H9 (cell line): ENCODE measurements at regions not wholly inside any gene's neighbourhood (a gene's known extent, or its start where the extent isn't known, plus 50 kb on each side); places are given as distances from the start of the nearest gene placed in this dataset.

Experiments
- DNase-seq: peaks from one replicate; pipeline ENCODE4 v3.0.0-alpha.2; 2017
- H2AFZ ChIP-seq: one replicate; pipeline ENCODE4 v1.6.1; 2013; ENCODE audit warnings: mild to moderate bottlenecking, low read length, control low read depth, moderate library complexity
- H2AK5ac ChIP-seq: 2 replicates; pipeline ENCODE4 v1.6.1; 2013; ENCODE audit warnings: low read length, control low read depth, mixed read lengths; ENCODE audit not compliant: insufficient read length
- H2BK120ac ChIP-seq: one replicate; pipeline ENCODE4 v1.6.1; 2013; ENCODE audit warnings: low read depth, mild to moderate bottlenecking, low read length, control low read depth, inconsistent platforms; ENCODE audit not compliant: poor library complexity, severe bottlenecking
- H2BK12ac ChIP-seq: 2 replicates; pipeline ENCODE4 v1.6.1; 2013; ENCODE audit warnings: low read length, control low read depth, mixed read lengths, low read depth; ENCODE audit not compliant: insufficient read length
- H2BK15ac ChIP-seq: 2 replicates; pipeline ENCODE4 v1.6.1; 2013; ENCODE audit warnings: low read depth, low read length, control low read depth
- H2BK20ac ChIP-seq: one replicate; pipeline ENCODE4 v1.6.1; 2013; ENCODE audit warnings: low read depth, mild to moderate bottlenecking, low read length, control low read depth, inconsistent platforms; ENCODE audit not compliant: poor library complexity, severe bottlenecking
- H2BK5ac ChIP-seq: 2 replicates; pipeline ENCODE4 v1.6.1; 2013; ENCODE audit warnings: low read length, control low read depth, mixed read lengths; ENCODE audit not compliant: insufficient read length
- H3K14ac ChIP-seq: 2 replicates; pipeline ENCODE4 v1.6.1; 2013; ENCODE audit warnings: low read length, control low read depth; ENCODE audit not compliant: insufficient read depth
- H3K18ac ChIP-seq: 2 replicates; pipeline ENCODE4 v1.6.1; 2013; ENCODE audit warnings: low read depth, mild to moderate bottlenecking, mixed read lengths, low read length, control low read depth; ENCODE audit not compliant: insufficient read length
- H3K23ac ChIP-seq: 2 replicates; pipeline ENCODE4 v1.6.1; 2013; ENCODE audit warnings: low read length, control low read depth, mixed read lengths, low read depth; ENCODE audit not compliant: insufficient read length
- H3K23me2 ChIP-seq: 2 replicates; pipeline ENCODE4 v1.6.1; 2013; ENCODE audit warnings: low read depth, mild to moderate bottlenecking, mixed read lengths, low read length, control low read depth; ENCODE audit not compliant: insufficient read length, poor library complexity, severe bottlenecking
- H3K27ac ChIP-seq: 2 replicates; pipeline ENCODE4 v1.5.1; 2013; ENCODE audit warnings: low read length, control low read depth, mixed read lengths, low read depth; ENCODE audit not compliant: insufficient read length
- H3K27me3 ChIP-seq: 2 replicates; pipeline ENCODE4 v1.6.1; 2013; ENCODE audit warnings: low read length, control low read depth, inconsistent platforms; ENCODE audit not compliant: insufficient read depth
- H3K4ac ChIP-seq: 2 replicates; pipeline ENCODE4 v1.6.1; 2013; ENCODE audit warnings: low read depth, mild to moderate bottlenecking, control low read depth, inconsistent platforms, low read length, moderate library complexity
- H3K4me1 ChIP-seq: 2 replicates; pipeline ENCODE4 v1.6.1; 2013; ENCODE audit warnings: low read length, control low read depth, inconsistent platforms; ENCODE audit not compliant: insufficient read depth
- H3K4me2 ChIP-seq: 2 replicates; pipeline ENCODE4 v1.6.1; 2013; ENCODE audit warnings: low read length, control low read depth, mixed read lengths; ENCODE audit not compliant: insufficient read length, insufficient read depth
- H3K56ac ChIP-seq: 2 replicates; pipeline ENCODE4 v1.6.1; 2013; ENCODE audit warnings: low read depth, mild to moderate bottlenecking, mixed read lengths, low read length, control low read depth; ENCODE audit not compliant: insufficient read length
- H3K79me1 ChIP-seq: 2 replicates; pipeline ENCODE4 v1.6.1; 2013; ENCODE audit warnings: low read depth, mild to moderate bottlenecking, moderate library complexity, low read length, control low read depth, inconsistent platforms; ENCODE audit not compliant: insufficient read depth, poor library complexity, severe bottlenecking
- H3K79me2 ChIP-seq: 2 replicates; pipeline ENCODE4 v1.6.1; 2013; ENCODE audit warnings: low read length, control low read depth, inconsistent platforms; ENCODE audit not compliant: insufficient read depth
- H3K9ac ChIP-seq: 2 replicates; pipeline ENCODE4 v1.6.1; 2013; ENCODE audit warnings: low read length, control low read depth, mixed read lengths; ENCODE audit not compliant: insufficient read length; ENCODE audit errors: extremely low read depth
- H3K9me3 ChIP-seq: one replicate; pipeline ENCODE4 v1.6.1; 2013; ENCODE audit warnings: low read depth, low read length, inconsistent platforms; ENCODE audit not compliant: control insufficient read depth
- H3T11ph ChIP-seq: one replicate; pipeline ENCODE4 v1.6.1; 2013; ENCODE audit warnings: mild to moderate bottlenecking, low read length, control low read depth, inconsistent platforms
- H4K20me1 ChIP-seq: one replicate; pipeline ENCODE4 v1.6.1; 2013; ENCODE audit not compliant: control insufficient read depth, insufficient read length, insufficient read depth
- H4K5ac ChIP-seq: 2 replicates; pipeline ENCODE4 v1.6.1; 2013; ENCODE audit warnings: low read depth, mild to moderate bottlenecking, mixed read lengths, low read length, control low read depth; ENCODE audit not compliant: insufficient read length
- H4K8ac ChIP-seq: replicated peaks from 2 replicates; pipeline ENCODE4 v1.6.1; 2013; ENCODE audit warnings: low read length, control low read depth, mixed read lengths, low read depth; ENCODE audit not compliant: insufficient read length
- H4K91ac ChIP-seq: 2 replicates; pipeline ENCODE4 v1.6.1; 2013; ENCODE audit warnings: low read depth, mild to moderate bottlenecking, moderate library complexity, mixed read lengths, low read length, control low read depth; ENCODE audit not compliant: insufficient read length
- H3K27ac Mint-ChIP-seq, 3 experiments: 2 replicates in 2 of 3; 3 replicates in 1 of 3; pipeline ENCODE4 v1.8.0; 2020 to 2021; ENCODE audit warnings: mixed read lengths in 3 of 3, mild to moderate bottlenecking in 1 of 3, moderate library complexity in 1 of 3
- H3K27me3 Mint-ChIP-seq: 2 replicates; pipeline ENCODE4 v1.8.0; 2021; ENCODE audit warnings: low read depth, mild to moderate bottlenecking, moderate library complexity, mixed read lengths
- H3K36me3 Mint-ChIP-seq, 3 experiments: 2 replicates in 2 of 3; 3 replicates in 1 of 3; pipeline ENCODE4 v1.8.0; 2020 to 2021; ENCODE audit warnings: low read depth in 3 of 3, mixed read lengths in 3 of 3; ENCODE audit not compliant: insufficient read depth in 1 of 3
- H3K4me1 Mint-ChIP-seq, 2 experiments: 2 replicates each; pipeline ENCODE4 v1.8.0; 2020; ENCODE audit warnings: mixed read lengths in 2 of 2
- H3K4me3 Mint-ChIP-seq, 2 experiments: 2 replicates in 1 of 2; 3 replicates in 1 of 2; pipeline ENCODE4 v1.8.0; 2020 to 2021; ENCODE audit warnings: mild to moderate bottlenecking in 2 of 2, mixed read lengths in 2 of 2, moderate library complexity in 1 of 2
- H3K9me3 Mint-ChIP-seq, 2 experiments: 2 replicates in 1 of 2; 3 replicates in 1 of 2; pipeline ENCODE4 v1.8.0; 2020; ENCODE audit warnings: mild to moderate bottlenecking in 2 of 2, mixed read lengths in 2 of 2, moderate library complexity in 1 of 2
- CTCF ChIP-seq: fragments of 200-600 bp; sonication (generic); conservative IDR thresholded peaks from 3 replicates; pipeline ENCODE4 v1.8.0; 2021; ENCODE audit warnings: antibody characterized with exemption, mild to moderate bottlenecking
- WGBS: extraction: QIAGEN DNeasy Blood & Tissue Kit; methylation state at CpG from one replicate; pipeline ENCODE4 v1.1.7; 2013; ENCODE audit warnings: missing lambda C conversion rate, low lambda C conversion rate, mixed read lengths; ENCODE audit not compliant: insufficient read length; ENCODE audit errors: extremely low coverage; 5-methylcytosine and 5-hydroxymethylcytosine counted together

DNA sequence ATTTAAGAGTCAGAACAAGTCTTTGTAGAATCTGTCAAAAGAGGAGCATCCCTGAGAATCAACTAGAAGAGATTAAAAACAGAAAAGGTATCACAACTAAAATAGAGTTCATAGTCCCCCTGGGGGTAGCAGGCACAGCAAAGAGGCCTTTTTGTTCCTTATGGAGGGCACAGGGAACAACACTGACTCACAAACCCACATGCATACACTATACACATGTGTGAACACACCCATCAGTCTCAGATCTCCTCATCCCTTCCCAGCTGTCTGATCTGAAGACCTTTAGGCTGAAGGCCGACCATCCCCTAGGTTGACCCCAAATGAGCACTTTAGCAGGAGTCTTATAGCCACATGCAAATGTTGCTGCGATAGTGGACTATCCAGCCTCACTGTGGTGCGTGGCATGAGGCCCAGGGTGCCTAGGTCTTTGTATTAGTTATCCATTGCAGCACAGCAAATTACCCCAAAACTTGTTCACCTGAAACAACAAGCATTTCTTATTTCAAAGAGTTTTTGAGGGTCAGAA is 236.7 kb upstream of the EGLN3 start:
- Histone ChIP-seq H3K27ac (no peak overlapping the region), H3K4me2 (no peak overlapping the region), H2AFZ (no peak overlapping the region), H4K5ac (no peak overlapping the region), H3K18ac (no peak overlapping the region), H3K4ac (no peak overlapping the region), H2AK5ac (no peak overlapping the region), H3K56ac (no peak overlapping the region), H4K20me1 (no peaks in the 10 kb centered on the region), H2BK12ac (no peak overlapping the region), H2BK120ac (no peak overlapping the region), H3K79me2 (no peaks in the 10 kb centered on the region), H4K91ac (no peak overlapping the region), H3K14ac (no peak overlapping the region), H2BK5ac (no peak overlapping the region), H2BK15ac (no peak overlapping the region), H2BK20ac (no peak overlapping the region), H3T11ph (no peak overlapping the region), H3K9ac (no peak overlapping the region), H3K9me3 (no peaks in the 10 kb centered on the region), H4K8ac (no peak overlapping the region), H3K79me1 (no peaks in the 10 kb centered on the region), H3K23me2 (no peaks in the 10 kb centered on the region), H3K4me1 (no peaks in the 10 kb centered on the region), H3K27me3 (no peaks in the 10 kb centered on the region), H3K23ac (no peak overlapping the region)
- no CpG with 5 or more reads among the region's 3 CpGs for WGBS
- Mint-ChIP-seq H3K36me3 (no peaks in the 10 kb centered on the region), H3K9me3 (no peaks in the 10 kb centered on the region), H3K4me1 (no peaks in the 10 kb centered on the region), H3K27me3 (no peaks in the 10 kb centered on the region), H3K4me3 (no peak overlapping the region), H3K27ac (no peak overlapping the region)
- no peak for DNase-seq
- TF ChIP-seq CTCF: no peak
